Activated CD4-positive, alpha-beta T cell treated with anti-CD3 and anti-CD28 coated beads for 48 hours (primary cell): ENCODE measurements at regions not wholly inside any gene's neighbourhood (a gene's known extent, or its start where the extent isn't known, plus 50 kb on each side); places are given as distances from the start of the nearest gene placed in this dataset.
"Not testable (repeated sequence)": the region's sequence is repeated elsewhere in the genome, so short reads cannot be mapped to it uniquely, and the experiment has no call there.

ENCODE experiments used
- DNase-seq: peaks from one replicate; pipeline ENCODE4 v3.0.0-alpha.2; 2020

DNA sequence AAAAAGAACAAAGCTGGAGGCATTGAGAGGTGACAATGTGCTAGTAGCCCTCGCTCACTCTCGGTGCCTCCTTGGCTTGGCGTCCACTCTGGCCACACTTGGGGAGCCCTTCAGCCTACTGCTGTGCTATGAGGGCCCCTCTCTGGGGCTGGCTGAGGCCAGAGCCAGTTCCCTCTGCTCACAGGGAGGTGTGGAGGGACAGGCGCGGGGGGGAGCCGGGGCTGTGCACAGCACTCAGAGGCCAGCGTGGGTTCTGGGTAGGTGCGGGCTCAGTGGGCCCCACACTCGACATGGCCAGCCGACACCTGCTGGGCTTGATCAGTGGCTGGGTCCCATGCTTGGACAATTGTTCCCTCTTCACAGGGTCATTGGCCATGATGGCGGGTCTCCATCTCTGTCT lies 202.5 kb upstream of the GRAMD2B start:
- no peak for DNase-seq

DNA sequence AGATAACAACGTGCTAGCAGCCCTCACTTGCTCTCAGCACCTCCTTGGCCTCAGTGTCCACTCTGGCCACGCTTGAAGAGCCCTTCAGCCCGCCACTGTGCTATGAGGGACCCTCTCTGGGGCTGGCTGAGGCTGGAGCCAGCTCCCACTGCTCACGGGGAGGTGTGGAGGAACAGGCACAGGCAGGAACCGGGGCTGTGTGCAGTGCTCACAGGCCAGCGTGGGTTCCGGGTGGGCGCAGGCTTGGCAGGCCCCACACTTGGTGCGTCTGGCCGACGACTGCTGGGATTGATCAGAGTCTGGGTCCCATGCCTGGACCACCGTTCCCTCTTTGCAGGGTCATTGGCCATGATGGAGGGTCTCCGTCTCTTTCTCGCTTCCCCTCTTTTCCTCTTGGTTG lies 194.3 kb upstream of the GRAMD2B start:
- no peak for DNase-seq

DNA sequence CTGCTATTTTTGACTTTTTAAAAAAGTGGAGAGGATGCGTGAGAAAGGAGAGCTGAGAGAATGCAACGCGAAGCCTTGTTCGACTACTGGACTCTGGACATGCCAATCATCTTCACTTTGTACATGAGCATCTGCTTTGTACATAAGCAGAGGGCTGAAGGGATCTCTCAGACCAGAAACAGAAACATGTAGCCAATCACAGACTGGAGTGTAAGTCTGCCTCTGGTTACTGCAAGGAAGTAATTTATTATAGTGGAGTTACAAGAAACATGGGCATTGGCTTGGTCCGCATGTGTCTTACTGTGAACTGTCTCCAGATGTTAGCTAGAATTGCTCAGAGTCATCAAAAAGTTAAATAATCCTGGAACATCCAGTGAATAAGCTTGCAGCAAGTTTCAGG lies 190.0 kb upstream of the GRAMD2B start:
- DNase-seq, result no peak

GRCh38 chr5:126234563-126235195 lies 188.5 kb upstream of the GRAMD2B start:
- no peak for DNase-seq

GRCh38 chr5:126235628-126236027 lies 187.6 kb upstream of the GRAMD2B start:
- no peak for DNase-seq

DNA sequence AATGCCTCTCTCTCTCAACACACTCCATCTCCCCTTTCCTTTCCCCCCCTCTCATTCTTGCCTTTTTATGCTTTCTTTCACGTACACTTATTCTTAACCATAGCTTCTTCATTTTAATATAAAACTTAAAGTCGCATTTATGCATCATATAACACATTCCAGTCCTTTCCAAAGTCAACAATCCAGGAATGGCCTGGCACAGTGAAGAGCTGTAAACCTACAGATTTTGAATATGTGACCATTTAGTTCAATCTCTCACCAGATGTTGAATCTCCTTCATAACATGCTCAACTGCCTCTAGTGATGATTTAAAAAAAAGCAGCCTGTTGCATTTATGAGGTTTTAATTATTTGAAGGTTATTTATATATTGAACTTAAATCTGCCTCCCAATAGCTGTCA lies 186.2 kb upstream of the GRAMD2B start:
- DNase-seq, result no peak

DNA sequence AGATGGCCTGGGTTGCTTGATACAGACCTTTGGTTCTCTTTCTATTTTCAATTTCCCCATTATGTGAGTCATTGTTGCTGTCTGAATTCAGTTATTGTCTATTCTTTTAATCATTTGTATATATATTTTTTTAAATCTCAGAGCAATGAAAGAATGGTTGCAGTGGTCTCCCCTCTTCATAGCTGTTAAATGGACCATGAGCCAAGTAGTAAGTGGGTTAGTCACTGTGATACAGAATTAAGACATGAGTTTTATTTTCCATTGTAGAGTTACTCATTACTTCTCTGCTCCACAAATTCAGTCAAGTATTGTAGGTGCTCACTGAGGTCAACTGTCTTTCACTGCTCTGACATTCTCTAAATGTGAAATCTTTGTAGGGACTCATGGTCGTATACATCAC lies 174.6 kb upstream of the GRAMD2B start:
- DNase-seq, result no peak

DNA sequence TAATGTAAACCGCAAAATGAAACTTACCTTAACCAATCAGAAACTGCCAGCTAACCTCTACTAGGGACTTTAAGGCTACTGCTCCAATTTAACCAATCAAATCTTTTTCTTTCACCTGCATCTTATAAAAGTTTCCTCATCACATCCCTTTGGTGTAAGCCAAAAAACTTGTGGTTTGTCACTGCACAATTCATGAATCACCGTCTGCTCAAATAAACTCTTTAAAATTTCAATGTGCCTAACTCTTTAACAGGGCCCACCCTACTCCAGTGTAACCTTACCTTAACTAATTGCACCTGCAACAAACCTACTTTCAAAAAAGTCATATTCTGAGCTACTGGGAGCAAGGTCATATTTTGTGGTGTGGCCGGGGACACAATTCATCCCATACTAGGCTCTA lies 172.2 kb upstream of the GRAMD2B start:
- DNase-seq, result no peak

GRCh38 chr5:126253406-126253805 lies 169.8 kb upstream of the GRAMD2B start:
- DNase-seq, result no peak

DNA sequence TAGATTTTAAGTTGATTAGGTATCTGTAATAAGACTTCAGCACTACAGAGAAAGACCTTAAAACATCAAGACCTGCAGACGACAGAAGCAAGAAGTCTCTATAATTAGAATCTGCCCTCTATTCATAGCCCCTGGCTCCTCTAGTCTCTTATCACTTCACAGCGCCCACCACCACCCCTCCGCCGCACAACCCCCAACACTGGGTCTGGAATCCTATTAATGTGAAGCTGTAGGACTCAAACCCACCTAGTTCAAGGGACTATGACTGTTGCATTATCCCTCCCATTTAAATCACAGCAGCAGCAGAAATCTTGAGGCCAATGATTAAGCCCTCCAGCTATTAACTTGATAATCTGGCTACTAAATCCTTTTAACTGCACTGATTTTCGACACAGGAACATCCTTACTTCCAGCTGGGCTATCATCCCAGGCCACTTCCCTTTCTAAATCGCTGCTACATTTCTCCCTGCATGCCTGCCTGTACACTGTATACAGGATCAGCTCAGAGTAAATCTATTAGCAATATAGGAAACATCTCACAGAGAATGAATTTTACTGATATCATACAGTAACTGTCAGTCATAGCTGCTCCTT lies 159.5 kb upstream of the GRAMD2B start:
- DNase-seq, result no peak

GRCh38 chr5:126265917-126266316 lies 157.3 kb upstream of the GRAMD2B start:
- DNase-seq, result no peak

DNA sequence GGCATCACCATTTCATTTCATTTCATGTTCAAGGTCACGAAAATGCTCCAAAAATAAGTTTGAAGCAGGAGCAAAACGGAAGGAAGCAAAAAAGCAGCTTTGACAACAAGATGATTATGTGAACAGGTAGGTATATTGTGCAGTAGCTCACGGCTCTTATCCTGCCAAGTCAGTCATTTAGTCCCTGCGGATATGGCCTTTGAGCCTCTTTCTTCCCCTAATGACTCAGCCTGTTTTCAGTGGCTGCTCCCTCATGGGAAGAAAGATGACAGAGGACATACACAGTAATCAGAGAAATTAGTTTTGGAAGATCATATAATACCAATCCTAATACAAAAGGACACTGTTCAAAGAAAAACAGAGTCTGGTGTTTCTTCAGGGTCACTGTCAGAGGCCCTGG lies 155.8 kb upstream of the GRAMD2B start:
- no peak for DNase-seq

DNA sequence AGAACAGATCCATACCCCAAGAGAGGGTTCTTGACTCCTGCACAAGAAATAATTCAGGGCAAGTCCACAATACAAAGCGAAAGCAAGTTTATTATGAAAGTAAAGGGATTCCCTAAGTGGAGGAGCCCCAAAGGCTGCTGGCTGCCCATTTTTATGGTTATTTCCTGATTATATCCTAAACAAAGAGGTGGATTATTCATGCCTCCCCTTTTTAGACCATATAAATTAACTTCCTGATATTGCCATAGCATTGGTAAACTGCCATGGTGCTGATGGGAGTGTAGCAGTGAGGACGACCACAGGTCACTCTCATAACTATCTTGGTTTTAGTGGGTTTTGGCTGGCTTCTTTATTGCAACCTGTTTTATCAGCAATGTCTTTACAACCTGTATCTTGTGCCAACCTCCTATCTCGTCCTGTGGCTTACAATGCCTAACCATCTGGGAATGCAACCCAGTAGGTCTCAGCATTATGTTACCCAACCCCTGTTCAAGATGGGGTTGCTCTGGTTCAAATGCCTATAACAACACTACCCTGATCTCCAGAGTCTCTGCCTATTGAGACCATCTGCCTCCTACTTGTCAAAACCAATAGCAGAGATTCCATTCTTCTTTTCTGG lies 154.4 kb upstream of the GRAMD2B start:
- no peak for DNase-seq

- DNase-seq, result no peak
These were observed 153.7 kb upstream of the GRAMD2B start for GRCh38 chr5:126269511-126269910.

DNA sequence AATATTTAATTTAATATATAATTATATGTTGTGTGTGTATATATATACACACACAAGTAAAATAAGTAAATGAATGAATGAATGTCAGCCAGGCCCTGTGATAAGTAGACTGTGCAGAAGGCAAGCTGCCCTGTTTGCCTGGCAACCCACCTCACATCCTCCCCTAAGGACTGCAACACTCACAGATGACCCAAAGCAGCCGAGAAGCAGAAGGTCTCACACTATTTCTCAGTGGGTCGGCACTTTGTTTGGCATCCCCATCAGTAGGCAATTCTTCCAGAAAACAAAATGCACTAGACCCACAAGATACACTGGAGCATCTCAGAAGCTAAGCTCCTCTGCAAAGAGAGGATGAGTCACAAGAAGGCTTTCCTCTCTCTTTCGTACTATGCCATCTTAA lies 152.1 kb upstream of the GRAMD2B start:
- no peak for DNase-seq

- no peak for DNase-seq
These were observed 149.0 kb upstream of the GRAMD2B start for GRCh38 chr5:126274076-126274762.

DNA sequence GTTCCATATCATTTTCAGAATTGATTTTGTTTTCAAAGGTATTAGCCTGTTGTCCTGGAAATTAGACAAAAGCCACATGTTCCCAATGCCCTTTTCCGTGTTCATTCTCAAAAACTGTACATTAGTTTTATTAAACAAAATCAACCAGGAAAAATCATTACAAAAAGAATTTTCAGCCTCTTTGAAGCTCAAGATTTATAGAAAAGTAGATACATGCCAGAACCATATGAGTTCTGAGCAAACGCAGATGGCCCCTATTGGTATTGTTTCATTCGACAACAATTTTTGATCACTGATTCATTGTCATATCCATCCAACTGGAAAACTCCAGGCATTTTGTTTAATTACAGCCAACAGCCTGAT lies 148.5 kb upstream of the GRAMD2B start:
- no peak for DNase-seq

DNA sequence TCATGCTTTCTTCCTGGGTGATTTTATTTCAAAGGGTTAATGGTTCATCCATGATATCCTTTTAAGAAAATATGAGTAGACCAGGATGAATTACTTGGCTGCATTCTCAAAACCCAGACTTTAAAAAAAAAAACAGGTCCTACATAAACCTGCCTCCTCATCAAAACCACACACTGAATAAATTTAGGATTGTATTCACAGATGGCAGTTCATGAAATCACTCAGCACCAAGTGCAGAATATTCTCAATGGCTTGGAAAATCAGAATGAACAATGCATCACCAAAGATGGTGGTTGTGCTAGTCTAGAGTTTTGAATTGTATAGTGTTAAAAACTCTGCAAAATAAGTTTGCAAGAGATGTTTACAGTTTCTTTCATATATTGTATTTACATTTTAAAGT lies 145.4 kb upstream of the GRAMD2B start:
- no peak for DNase-seq

DNA sequence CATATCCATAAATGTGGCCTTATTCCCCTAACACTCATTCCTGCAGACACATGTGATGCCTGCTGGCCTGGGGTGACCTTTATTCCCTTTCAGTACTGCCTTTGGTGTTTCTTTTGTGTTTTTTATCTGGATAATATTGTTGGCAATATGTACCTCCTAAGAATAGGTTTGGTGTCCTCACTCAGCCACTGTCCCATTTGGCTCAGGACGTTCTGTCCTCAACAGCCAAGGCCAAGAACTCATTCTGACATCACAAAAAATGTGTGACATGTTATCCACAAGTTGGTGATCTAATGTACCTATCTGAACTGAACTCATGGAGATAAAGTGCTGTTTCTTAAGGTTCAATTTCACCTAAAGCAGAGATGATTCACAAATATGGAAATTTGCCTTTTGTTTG lies 142.9 kb upstream of the GRAMD2B start:
- DNase-seq, result no peak

DNA sequence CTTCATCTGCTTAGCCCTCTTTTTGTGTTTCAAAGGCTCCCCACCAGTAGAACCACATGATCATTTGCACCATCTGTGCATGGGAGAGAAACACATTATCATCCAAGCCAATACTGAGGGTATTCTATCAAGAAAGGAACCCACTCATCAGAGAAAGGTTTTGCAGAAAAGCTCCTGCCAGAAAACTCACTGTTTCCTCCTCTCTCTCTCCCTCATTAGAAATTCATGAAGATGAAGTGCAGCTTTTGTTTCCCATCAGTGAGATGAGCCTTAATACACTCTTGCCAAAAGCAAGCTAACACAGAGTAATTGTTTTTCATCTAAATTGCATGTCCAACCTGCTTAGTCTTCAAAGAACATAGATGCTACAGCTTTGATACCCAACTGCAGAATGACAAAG lies 142.4 kb upstream of the GRAMD2B start:
- no peak for DNase-seq

- no peak for DNase-seq
These were observed 138.1 kb upstream of the GRAMD2B start for GRCh38 chr5:126284977-126285696.

- not testable (repeated sequence) for DNase-seq
These were observed 127.1 kb upstream of the GRAMD2B start for GRCh38 chr5:126296121-126296520.

DNA sequence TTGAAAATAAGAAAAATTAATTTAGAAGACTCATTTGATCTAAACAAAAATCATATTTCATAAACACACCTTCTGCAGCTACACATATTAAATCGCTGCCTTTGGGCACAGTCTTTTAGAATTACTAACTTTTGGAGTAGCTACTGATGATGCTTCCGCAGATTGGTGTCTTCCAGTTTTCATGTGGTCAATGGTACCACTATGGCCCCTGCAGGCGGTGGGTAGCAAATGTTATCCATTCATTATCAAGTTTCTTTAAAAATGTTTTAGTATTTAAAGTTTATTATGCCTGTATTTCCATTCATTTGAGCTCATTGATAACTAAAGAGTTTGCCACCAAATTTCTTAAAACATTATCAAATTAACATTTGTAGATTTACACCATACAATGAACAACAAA lies 122.9 kb upstream of the GRAMD2B start:
- DNase-seq, result no peak

DNA sequence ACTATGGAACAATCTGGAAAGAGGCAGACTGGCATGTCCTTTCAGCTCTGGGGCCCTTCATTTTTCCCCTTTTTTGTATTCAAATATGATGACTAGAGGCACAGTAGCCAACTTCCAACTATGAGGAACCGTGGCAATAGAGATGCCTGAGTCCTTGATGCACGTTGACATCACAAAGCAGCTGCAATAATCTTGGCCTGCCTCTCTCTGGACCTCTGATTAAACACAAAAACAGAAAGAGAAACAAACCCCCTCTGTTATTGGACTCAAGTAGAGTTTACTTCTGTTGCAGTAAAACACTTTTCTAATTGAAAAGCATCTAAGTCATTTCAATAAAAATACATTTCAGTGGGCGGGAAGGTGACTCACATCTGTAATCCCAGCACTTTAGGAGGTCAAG lies 122.2 kb upstream of the GRAMD2B start:
- DNase-seq, result no peak
